Lower leg skin (tissue), 3 donors: ENCODE measurements at regions not wholly inside any gene's neighbourhood (a gene's known extent, or its start where the extent isn't known, plus 50 kb on each side); places are given as distances from the start of the nearest gene placed in this dataset.

ENCODE experiments used
- CTCF ChIP-seq, 3 donors: fragments of 450-650 bp; IDR thresholded peaks; one replicate each; pipeline ENCODE4 v1.5.1; 2016; ENCODE audit warnings: antibody characterized with exemption in 3 of 3, mild to moderate bottlenecking in 3 of 3, moderate library complexity in 2 of 3
- POLR2A ChIP-seq, 2 donors: fragments of 450-650 bp; IDR thresholded peaks; one replicate each; pipeline ENCODE4 v1.6.1; 2016 to 2017; ENCODE audit warnings: antibody characterized with exemption in 2 of 2, mild to moderate bottlenecking in 1 of 2, moderate library complexity in 1 of 2

DNA sequence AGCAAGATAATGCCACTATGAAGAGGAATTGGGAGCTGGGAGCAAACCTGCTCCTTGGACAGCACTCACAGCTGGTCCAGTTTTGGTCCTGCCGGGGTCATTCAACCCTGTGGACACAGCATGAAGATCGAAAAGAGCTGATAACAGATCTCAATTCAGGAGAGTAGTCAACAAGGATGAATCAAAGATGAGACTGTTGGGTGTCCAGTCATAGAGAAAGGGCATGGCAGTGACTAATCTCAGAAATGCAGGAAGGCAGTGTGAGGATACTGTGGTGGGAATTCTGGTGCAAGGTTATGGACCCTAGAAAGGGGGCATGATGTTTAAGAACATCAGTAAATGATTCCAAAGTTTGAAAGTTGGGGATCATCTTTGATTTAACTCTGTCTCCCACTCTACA is 261.4 kb upstream of the ZP4 start:
- TF ChIP-seq CTCF (IDR thresholded peaks at IDR 0.05): no peak
- TF ChIP-seq POLR2A (IDR thresholded peaks at IDR 0.05): no peak
